ENCODE measurements at regions not wholly inside any gene's neighbourhood (a gene's known extent, or its start where the extent isn't known, plus 50 kb on each side); places are given as distances from the start of the nearest gene placed in this dataset.

GRCh38 chr4:31365006-31365690 lies 645.0 kb downstream of the PCDH7 start:
- Histone ChIP-seq H3K36me3 (ENCODE audit: insufficient read depth, low read length) (no peaks in the 10 kb centered on the region), H3K9ac (ENCODE audit: low read depth, low read length) (no peak overlapping the region), H3K27me3 (ENCODE audit: control insufficient read depth, insufficient read depth, low read length) (no peaks in the 10 kb centered on the region), H3K9me3 (replicated peaks; ENCODE audit: low read length) (no peaks in the 10 kb centered on the region), H3K4me1 (ENCODE audit: control insufficient read depth, insufficient read depth, low read length) (no peaks in the 10 kb centered on the region), H3K4me2 (ENCODE audit: low read length) (no peak overlapping the region), H3K4me3 (ENCODE audit: low read length) (no peak overlapping the region)

GRCh38 chr4:31366041-31366440 lies 645.9 kb downstream of the PCDH7 start:
- Histone ChIP-seq H3K9ac (ENCODE audit: low read depth, low read length) (no peak overlapping the region), H3K4me3 (ENCODE audit: low read length) (no peak overlapping the region), H3K36me3 (ENCODE audit: insufficient read depth, low read length) (no peaks in the 10 kb centered on the region), H3K4me1 (ENCODE audit: control insufficient read depth, insufficient read depth, low read length) (no peaks in the 10 kb centered on the region), H3K9me3 (replicated peaks; ENCODE audit: low read length) (no peaks in the 10 kb centered on the region), H3K27me3 (ENCODE audit: control insufficient read depth, insufficient read depth, low read length) (no peaks in the 10 kb centered on the region), H3K4me2 (ENCODE audit: low read length) (no peak overlapping the region)

- Histone ChIP-seq H3K4me3 (ENCODE audit: low read length) (no peak overlapping the region), H3K4me2 (ENCODE audit: low read length) (no peak overlapping the region), H3K27me3 (ENCODE audit: control insufficient read depth, insufficient read depth, low read length) (no peaks in the 10 kb centered on the region), H3K9me3 (replicated peaks; ENCODE audit: low read length) (no peaks in the 10 kb centered on the region), H3K36me3 (ENCODE audit: insufficient read depth, low read length) (no peaks in the 10 kb centered on the region), H3K4me1 (ENCODE audit: control insufficient read depth, insufficient read depth, low read length) (no peaks in the 10 kb centered on the region), H3K9ac (ENCODE audit: low read depth, low read length) (no peak overlapping the region)
These were observed 650.8 kb downstream of the PCDH7 start for GRCh38 chr4:31370866-31371465.

- no peak overlapping the region for H3K4me2 ChIP-seq (ENCODE audit: low read length)
These were observed 654.2 kb downstream of the PCDH7 start for GRCh38 chr4:31374256-31374960.

GRCh38 chr4:31375936-31376335 lies 655.8 kb downstream of the PCDH7 start:
- Histone ChIP-seq H3K9ac (ENCODE audit: low read depth, low read length) (no peak overlapping the region), H3K27me3 (ENCODE audit: control insufficient read depth, insufficient read depth, low read length) (no peaks in the 10 kb centered on the region), H3K4me3 (ENCODE audit: low read length) (no peak overlapping the region), H3K4me1 (ENCODE audit: control insufficient read depth, insufficient read depth, low read length) (no peaks in the 10 kb centered on the region), H3K4me2 (ENCODE audit: low read length) (no peak overlapping the region), H3K9me3 (replicated peaks; ENCODE audit: low read length) (no peaks in the 10 kb centered on the region), H3K36me3 (ENCODE audit: insufficient read depth, low read length) (no peaks in the 10 kb centered on the region)

More at GRCh38 chr4:31374256-31374960, 654.2 kb downstream of the PCDH7 start:
- Histone ChIP-seq H3K36me3 (ENCODE audit: insufficient read depth, low read length) (no peaks in the 10 kb centered on the region), H3K4me1 (ENCODE audit: control insufficient read depth, insufficient read depth, low read length) (no peaks in the 10 kb centered on the region), H3K9ac (ENCODE audit: low read depth, low read length) (no peak overlapping the region), H3K27me3 (ENCODE audit: control insufficient read depth, insufficient read depth, low read length) (no peaks in the 10 kb centered on the region), H3K9me3 (replicated peaks; ENCODE audit: low read length) (no peaks in the 10 kb centered on the region), H3K4me3 (ENCODE audit: low read length) (no peak overlapping the region)

- no peak overlapping the region for H3K4me2 ChIP-seq (ENCODE audit: low read length)
These were observed 659.2 kb downstream of the PCDH7 start for GRCh38 chr4:31379364-31379763.

GRCh38 chr4:31383767-31384166 lies 663.6 kb downstream of the PCDH7 start:
- no peak overlapping the region for H3K4me2 ChIP-seq (ENCODE audit: low read length)
- no peak overlapping the region for H3K9ac ChIP-seq (ENCODE audit: low read depth, low read length)
- H3K4me3 ChIP-seq (ENCODE audit: low read length) = no peak overlapping the region
- no peaks in the 10 kb centered on the region for H3K4me1 ChIP-seq (ENCODE audit: control insufficient read depth, insufficient read depth, low read length)
- no peaks in the 10 kb centered on the region for H3K36me3 ChIP-seq (ENCODE audit: insufficient read depth, low read length)
- H3K27me3 ChIP-seq (ENCODE audit: control insufficient read depth, insufficient read depth, low read length) = no peaks in the 10 kb centered on the region
- H3K9me3 ChIP-seq (replicated peaks; ENCODE audit: low read length) = no peaks in the 10 kb centered on the region

More at GRCh38 chr4:31379364-31379763, 659.2 kb downstream of the PCDH7 start:
- Histone ChIP-seq H3K27me3 (ENCODE audit: control insufficient read depth, insufficient read depth, low read length) (no peaks in the 10 kb centered on the region), H3K4me1 (ENCODE audit: control insufficient read depth, insufficient read depth, low read length) (no peaks in the 10 kb centered on the region), H3K9ac (ENCODE audit: low read depth, low read length) (no peak overlapping the region), H3K36me3 (ENCODE audit: insufficient read depth, low read length) (no peaks in the 10 kb centered on the region), H3K4me3 (ENCODE audit: low read length) (no peak overlapping the region), H3K9me3 (replicated peaks; ENCODE audit: low read length) (no peaks in the 10 kb centered on the region)

GRCh38 chr4:31390849-31391248 lies 670.7 kb downstream of the PCDH7 start:
- no peak overlapping the region for H3K9ac ChIP-seq (ENCODE audit: low read depth, low read length)
- no peak overlapping the region for H3K4me2 ChIP-seq (ENCODE audit: low read length)
- no peaks in the 10 kb centered on the region for H3K9me3 ChIP-seq (replicated peaks; ENCODE audit: low read length)
- H3K4me1 ChIP-seq (ENCODE audit: control insufficient read depth, insufficient read depth, low read length) = peaks cover 7% of the 10 kb centered on the region
- H3K27me3 ChIP-seq (ENCODE audit: control insufficient read depth, insufficient read depth, low read length) = no peaks in the 10 kb centered on the region
- no peaks in the 10 kb centered on the region for H3K36me3 ChIP-seq (ENCODE audit: insufficient read depth, low read length)
- no peak overlapping the region for H3K4me3 ChIP-seq (ENCODE audit: low read length)

GRCh38 chr4:31391976-31392375 lies 671.8 kb downstream of the PCDH7 start:
- Histone ChIP-seq H3K4me2 (ENCODE audit: low read length) (no peak overlapping the region), H3K9ac (ENCODE audit: low read depth, low read length) (no peak overlapping the region), H3K36me3 (ENCODE audit: insufficient read depth, low read length) (no peaks in the 10 kb centered on the region), H3K27me3 (ENCODE audit: control insufficient read depth, insufficient read depth, low read length) (no peaks in the 10 kb centered on the region), H3K4me1 (ENCODE audit: control insufficient read depth, insufficient read depth, low read length) (peaks cover 7% of the 10 kb centered on the region), H3K4me3 (ENCODE audit: low read length) (no peak overlapping the region), H3K9me3 (replicated peaks; ENCODE audit: low read length) (no peaks in the 10 kb centered on the region)

GRCh38 chr4:31392923-31393322 lies 672.8 kb downstream of the PCDH7 start:
- no peak overlapping the region for H3K4me3 ChIP-seq (ENCODE audit: low read length)
- H3K9ac ChIP-seq (ENCODE audit: low read depth, low read length) = no peak overlapping the region
- no peak overlapping the region for H3K4me2 ChIP-seq (ENCODE audit: low read length)
- no peaks in the 10 kb centered on the region for H3K9me3 ChIP-seq (replicated peaks; ENCODE audit: low read length)
- H3K36me3 ChIP-seq (ENCODE audit: insufficient read depth, low read length) = no peaks in the 10 kb centered on the region
- no peaks in the 10 kb centered on the region for H3K27me3 ChIP-seq (ENCODE audit: control insufficient read depth, insufficient read depth, low read length)
- peaks cover 7% of the 10 kb centered on the region for H3K4me1 ChIP-seq (ENCODE audit: control insufficient read depth, insufficient read depth, low read length)

GRCh38 chr4:31408121-31408520 lies 688.0 kb downstream of the PCDH7 start:
- Histone ChIP-seq H3K9ac (ENCODE audit: low read depth, low read length) (no peak overlapping the region), H3K4me3 (ENCODE audit: low read length) (no peak overlapping the region), H3K27me3 (ENCODE audit: control insufficient read depth, insufficient read depth, low read length) (no peaks in the 10 kb centered on the region), H3K4me2 (ENCODE audit: low read length) (no peak overlapping the region), H3K4me1 (ENCODE audit: control insufficient read depth, insufficient read depth, low read length) (no peaks in the 10 kb centered on the region), H3K9me3 (replicated peaks; ENCODE audit: low read length) (no peaks in the 10 kb centered on the region), H3K36me3 (ENCODE audit: insufficient read depth, low read length) (no peaks in the 10 kb centered on the region)
